Esophagus squamous epithelium (tissue), 4 donors: ENCODE measurements at regions not wholly inside any gene's neighbourhood (a gene's known extent, or its start where the extent isn't known, plus 50 kb on each side); places are given as distances from the start of the nearest gene placed in this dataset.

Experiments used
- CTCF ChIP-seq, 6 experiments: fragments of 450-650 bp in 4 of 6; fragments of 200-600 bp in 2 of 6; sonication (generic) in 2 of 6; IDR thresholded peaks; one replicate each; pipeline ENCODE4 v1.5.1; 2016 to 2019; ENCODE audit warnings: antibody characterized with exemption in 6 of 6, mild to moderate bottlenecking in 4 of 6, moderate library complexity in 4 of 6
- POLR2A ChIP-seq, 4 donors: fragments of 450-650 bp; IDR thresholded peaks; one replicate each; pipeline ENCODE4 v1.6.1; 2017; ENCODE audit warnings: antibody characterized with exemption in 4 of 4, mild to moderate bottlenecking in 4 of 4, moderate library complexity in 3 of 4

GRCh38 chr5:68460147-68460798 is 244.7 kb downstream of the PIK3R1 start:
- TF ChIP-seq CTCF (IDR thresholded peaks at IDR 0.05) (peak; percentile 46 to 77 (median 63)), POLR2A (IDR thresholded peaks at IDR 0.05) (no peak)
